ENCODE measurements at regions not wholly inside any gene's neighbourhood (a gene's known extent, or its start where the extent isn't known, plus 50 kb on each side); places are given as distances from the start of the nearest gene placed in this dataset.
A peak's percentile ranks its signal among the peaks of the same experiment; 100 is the strongest.

DNA sequence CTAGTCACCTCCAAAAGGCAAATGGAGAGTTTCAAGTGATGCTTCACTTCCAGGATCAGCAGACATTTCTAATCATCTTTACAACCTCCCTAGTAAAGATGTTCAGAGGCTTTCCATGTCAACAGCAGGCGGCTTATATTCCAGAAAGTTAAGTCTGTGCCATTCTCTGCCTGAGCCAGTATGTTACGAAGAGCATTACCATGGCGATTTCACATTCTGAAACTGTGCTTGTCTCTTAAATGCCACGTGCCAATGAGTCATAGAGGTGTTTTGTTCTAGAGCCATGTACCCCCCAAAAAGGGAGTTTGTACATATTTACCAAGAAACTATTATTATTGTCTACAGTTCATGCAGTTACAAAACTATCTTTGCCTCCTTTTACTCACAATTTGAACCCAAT is 319.5 kb downstream of the FOXA2 start:
- Histone ChIP-seq H3K4me1 (no peaks in the 10 kb centered on the region), H3K36me3 (ENCODE audit: insufficient read depth in 1 of 2, low read depth in 1 of 2) (no peaks in the 10 kb centered on the region), H3K4me3 (no peak overlapping the region), H3K9me3 (no peaks in the 10 kb centered on the region), H3K27ac (no peak overlapping the region), H3K27me3 (ENCODE audit: insufficient read depth in 3 of 3, low read length in 2 of 3) (peaks cover 0 to 2% (median 0%) of the 10 kb centered on the region in 3 donors)
- 60 to 69% (median 68%) methylated on average over 4 of the region's 4 CpGs for WGBS, 3 donors
- ATAC-seq, result no peak
- DNase-seq, result no peak
- TF ChIP-seq, protein P1, sequence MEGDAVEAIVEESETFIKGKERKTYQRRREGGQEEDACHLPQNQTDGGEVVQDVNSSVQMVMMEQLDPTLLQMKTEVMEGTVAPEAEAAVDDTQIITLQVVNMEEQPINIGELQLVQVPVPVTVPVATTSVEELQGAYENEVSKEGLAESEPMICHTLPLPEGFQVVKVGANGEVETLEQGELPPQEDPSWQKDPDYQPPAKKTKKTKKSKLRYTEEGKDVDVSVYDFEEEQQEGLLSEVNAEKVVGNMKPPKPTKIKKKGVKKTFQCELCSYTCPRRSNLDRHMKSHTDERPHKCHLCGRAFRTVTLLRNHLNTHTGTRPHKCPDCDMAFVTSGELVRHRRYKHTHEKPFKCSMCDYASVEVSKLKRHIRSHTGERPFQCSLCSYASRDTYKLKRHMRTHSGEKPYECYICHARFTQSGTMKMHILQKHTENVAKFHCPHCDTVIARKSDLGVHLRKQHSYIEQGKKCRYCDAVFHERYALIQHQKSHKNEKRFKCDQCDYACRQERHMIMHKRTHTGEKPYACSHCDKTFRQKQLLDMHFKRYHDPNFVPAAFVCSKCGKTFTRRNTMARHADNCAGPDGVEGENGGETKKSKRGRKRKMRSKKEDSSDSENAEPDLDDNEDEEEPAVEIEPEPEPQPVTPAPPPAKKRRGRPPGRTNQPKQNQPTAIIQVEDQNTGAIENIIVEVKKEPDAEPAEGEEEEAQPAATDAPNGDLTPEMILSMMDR (IDR thresholded peaks at IDR 0.05), result no peak
- intact Hi-C loops (cut with DNase I), result no loop called here

DNA sequence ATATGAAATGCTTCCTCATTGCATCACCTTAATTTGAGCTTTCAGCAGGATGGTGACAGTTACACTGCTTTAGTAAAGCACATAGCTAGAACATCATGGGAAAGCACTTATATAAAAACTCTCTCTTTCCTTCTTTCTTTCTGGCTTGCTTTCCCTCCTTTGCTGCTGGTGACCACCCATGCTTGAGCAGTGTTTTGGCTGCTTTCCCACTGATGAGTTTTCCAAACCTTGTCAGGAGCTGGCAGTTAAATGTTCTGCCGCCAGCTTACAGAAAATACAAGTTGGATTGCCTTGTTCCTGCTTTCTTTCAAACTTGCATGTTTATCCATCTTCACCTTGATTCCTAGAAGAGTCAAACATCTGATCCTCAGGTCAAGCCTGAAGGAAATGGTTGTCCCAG is 323.9 kb downstream of the FOXA2 start:
- TF ChIP-seq, protein P1 (IDR thresholded peaks at IDR 0.05), result no peak
- Histone ChIP-seq H3K36me3 (ENCODE audit: insufficient read depth in 1 of 2, low read depth in 1 of 2) (no peaks in the 10 kb centered on the region), H3K27me3 (ENCODE audit: insufficient read depth in 3 of 3, low read length in 2 of 3) (no peaks in the 10 kb centered on the region), H3K4me3 (no peak overlapping the region), H3K4me1 (no peaks in the 10 kb centered on the region), H3K27ac (no peak overlapping the region), H3K9me3 (no peaks in the 10 kb centered on the region)
- DNase-seq (no peak), ATAC-seq (no peak)
- WGBS, 3 donors, result 25 to 31% (median 25%) methylated on average over 1 of the region's 1 CpG
- intact Hi-C loops (cut with DNase I), result no loop called here

DNA sequence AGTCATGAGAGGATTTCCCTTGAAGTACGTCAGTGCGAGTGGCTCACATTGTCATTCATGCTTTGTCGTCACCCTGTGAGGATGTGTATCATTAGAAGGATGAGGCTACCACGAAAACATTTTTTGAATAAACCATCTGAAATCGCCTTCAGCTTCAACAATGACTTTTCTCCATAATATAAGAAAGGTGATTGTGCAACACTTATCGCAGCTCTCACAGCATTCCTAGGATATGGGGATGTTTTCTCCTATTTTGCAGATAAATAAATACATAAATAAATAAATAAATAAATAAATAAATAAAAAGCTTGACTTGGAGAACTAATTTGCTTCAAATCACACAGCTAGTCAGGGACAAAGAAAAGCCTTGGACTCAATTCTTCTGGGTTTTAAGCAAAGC is 326.5 kb downstream of the FOXA2 start:
- no peaks in the 10 kb centered on the region for H3K36me3 ChIP-seq (ENCODE audit: insufficient read depth in 1 of 2, low read depth in 1 of 2)
- H3K27ac ChIP-seq, result no peak overlapping the region
- H3K9me3 ChIP-seq, result no peaks in the 10 kb centered on the region
- no peak overlapping the region for H3K4me3 ChIP-seq
- TF ChIP-seq, protein P1 (IDR thresholded peaks at IDR 0.05), result no peak
- intact Hi-C loops (cut with DNase I), result no loop called here
- no peaks in the 10 kb centered on the region for H3K27me3 ChIP-seq (ENCODE audit: insufficient read depth in 3 of 3, low read length in 2 of 3)
- DNase-seq, result no peak
- WGBS, 3 donors, result 70 to 81% (median 77%) methylated on average over 6 of the region's 6 CpGs
- ATAC-seq, result no peak
- no peaks in the 10 kb centered on the region for H3K4me1 ChIP-seq

DNA sequence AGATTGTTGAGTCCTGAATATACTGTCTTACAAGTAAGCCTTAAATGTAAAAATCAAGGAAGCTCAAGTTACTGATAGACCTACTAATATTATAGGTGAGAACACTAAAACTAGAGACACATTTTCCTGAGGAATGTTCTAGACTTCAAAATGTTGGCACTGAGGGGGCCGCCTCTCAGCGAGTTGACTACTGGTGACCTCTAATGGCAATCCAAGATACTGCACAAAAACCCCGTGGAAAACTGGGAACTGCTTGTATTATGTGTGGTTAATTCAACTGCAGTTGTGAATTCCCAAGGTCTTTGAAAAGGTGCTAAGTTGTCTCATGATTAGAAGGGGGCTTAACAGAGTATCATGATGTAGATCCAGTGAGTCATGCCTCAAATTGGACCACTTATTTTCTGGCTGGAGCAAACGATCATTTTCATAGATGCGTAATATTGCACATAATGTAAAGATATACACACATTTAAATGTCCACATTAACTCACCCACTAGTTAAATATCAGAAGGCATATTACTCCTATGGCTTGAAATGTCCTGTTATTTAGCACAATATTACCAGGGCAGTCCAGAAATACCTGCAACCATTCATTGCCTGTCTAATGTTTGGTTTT is 336.2 kb downstream of the FOXA2 start:
- Histone ChIP-seq H3K9me3 (no peaks in the 10 kb centered on the region), H3K4me3 (no peak overlapping the region), H3K4me1 (no peaks in the 10 kb centered on the region), H3K36me3 (ENCODE audit: insufficient read depth in 1 of 2, low read depth in 1 of 2) (no peaks in the 10 kb centered on the region), H3K27ac (no peak overlapping the region), H3K27me3 (ENCODE audit: insufficient read depth in 3 of 3, low read length in 2 of 3) (no peaks in the 10 kb centered on the region)
- 24 to 34% (median 27%) methylated on average over 5 of the region's 5 CpGs for WGBS, 3 donors
- TF ChIP-seq, protein P1 (IDR thresholded peaks at IDR 0.05), result peak; percentile 23
- intact Hi-C loops (cut with DNase I), result loop anchor here in 1 of 2 donors (10.0 kb wide), 1 partner anchor 523 kb away; no protein-coding TSS in a partner anchor
- ATAC-seq, result no peak
- no peak for DNase-seq

DNA sequence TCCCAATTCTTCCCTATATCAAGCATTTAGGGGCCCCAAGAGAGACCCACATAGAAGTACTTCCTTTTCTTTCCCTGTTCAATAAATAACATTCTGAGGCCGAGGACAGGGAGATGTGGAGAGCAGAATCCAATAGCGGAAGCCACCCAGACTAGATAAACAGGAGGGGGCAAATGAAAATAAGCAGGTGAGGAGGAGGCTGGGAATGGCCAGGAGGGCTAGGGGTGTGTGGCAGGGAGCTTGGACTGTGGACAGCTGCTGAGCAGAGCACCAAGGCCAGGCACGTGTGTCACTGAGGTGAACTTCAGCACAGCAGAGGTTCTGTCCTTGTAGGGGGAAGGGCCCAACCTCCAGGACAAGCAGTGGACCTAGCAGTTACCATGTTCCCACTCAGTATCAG is 339.2 kb downstream of the FOXA2 start:
- Histone ChIP-seq H3K4me1 (no peaks in the 10 kb centered on the region), H3K27ac (no peak overlapping the region), H3K36me3 (ENCODE audit: insufficient read depth in 1 of 2, low read depth in 1 of 2) (no peaks in the 10 kb centered on the region), H3K9me3 (no peaks in the 10 kb centered on the region), H3K4me3 (no peak overlapping the region), H3K27me3 (ENCODE audit: insufficient read depth in 3 of 3, low read length in 2 of 3) (peaks cover 0 to 2% (median 0%) of the 10 kb centered on the region in 3 donors)
- no peak for ATAC-seq
- DNase-seq, result no peak
- 58 to 69% (median 59%) methylated on average over 3 of the region's 3 CpGs for WGBS, 3 donors
- TF ChIP-seq, protein P1 (IDR thresholded peaks at IDR 0.05), result no peak
- intact Hi-C loops (cut with DNase I), result loop anchor here in 1 of 2 donors (10.0 kb wide), 1 partner anchor 520 kb away; no protein-coding TSS in a partner anchor
